Activated B cell treated with CpG ODN at 0.5 μM for 24 hours (primary cell): ENCODE measurements at regions not wholly inside any gene's neighbourhood (a gene's known extent, or its start where the extent isn't known, plus 50 kb on each side); places are given as distances from the start of the nearest gene placed in this dataset.

Source experiments
- ATAC-seq: fragments of 200-7000 bp; cut with Tn5 transposase; one replicate; pipeline ENCODE4 v1.10.0; 2021; ENCODE audit warnings: low read depth, mild to moderate bottlenecking, moderate library complexity
- CTCF ChIA-PET: fragments of 350-600 bp; sonication (Branson Sonifier 250); formaldehyde crosslinking; loops from one replicate; lab custom pipeline; 2021; ENCODE audit warnings: antibody characterized with exemption; lab: Charles Lee
- POLR2A ChIA-PET: fragments of 350-600 bp; sonication (Branson Sonifier 250); formaldehyde crosslinking; loops from one replicate; lab custom pipeline; 2021; ENCODE audit warnings: antibody characterized with exemption; lab: Charles Lee
- DNase-seq: peaks from one replicate; pipeline ENCODE4 v3.0.0; 2022
- H3K27ac Mint-ChIP-seq: one replicate; pipeline ENCODE4 v1.8.0; 2020; ENCODE audit warnings: mixed read lengths
- H3K27me3 Mint-ChIP-seq: one replicate; pipeline ENCODE4 v1.8.0; 2021; ENCODE audit warnings: mixed read lengths
- H3K36me3 Mint-ChIP-seq: one replicate; pipeline ENCODE4 v1.8.0; 2021; ENCODE audit warnings: low read depth, mixed read lengths
- H3K4me1 Mint-ChIP-seq: one replicate; pipeline ENCODE4 v1.8.0; 2021; ENCODE audit warnings: mixed read lengths
- H3K4me3 Mint-ChIP-seq: one replicate; pipeline ENCODE4 v1.8.0; 2020; ENCODE audit warnings: mild to moderate bottlenecking, mixed read lengths
- H3K9me3 Mint-ChIP-seq: one replicate; pipeline ENCODE4 v1.8.0; 2020; ENCODE audit warnings: mixed read lengths
- intact Hi-C: fragments of 100-400 bp; cut with micrococcal nuclease; formaldehyde crosslinking; loops from one replicate; pipeline ENCODE4 v1.15.1; 2024
- TF ChIP-seq, protein P1 (sequence below): fragments of 200-600 bp; IDR thresholded peaks from one replicate; pipeline ENCODE4 v1.8.0; 2022; ENCODE audit warnings: antibody characterized with exemption, mild to moderate bottlenecking

DNA sequence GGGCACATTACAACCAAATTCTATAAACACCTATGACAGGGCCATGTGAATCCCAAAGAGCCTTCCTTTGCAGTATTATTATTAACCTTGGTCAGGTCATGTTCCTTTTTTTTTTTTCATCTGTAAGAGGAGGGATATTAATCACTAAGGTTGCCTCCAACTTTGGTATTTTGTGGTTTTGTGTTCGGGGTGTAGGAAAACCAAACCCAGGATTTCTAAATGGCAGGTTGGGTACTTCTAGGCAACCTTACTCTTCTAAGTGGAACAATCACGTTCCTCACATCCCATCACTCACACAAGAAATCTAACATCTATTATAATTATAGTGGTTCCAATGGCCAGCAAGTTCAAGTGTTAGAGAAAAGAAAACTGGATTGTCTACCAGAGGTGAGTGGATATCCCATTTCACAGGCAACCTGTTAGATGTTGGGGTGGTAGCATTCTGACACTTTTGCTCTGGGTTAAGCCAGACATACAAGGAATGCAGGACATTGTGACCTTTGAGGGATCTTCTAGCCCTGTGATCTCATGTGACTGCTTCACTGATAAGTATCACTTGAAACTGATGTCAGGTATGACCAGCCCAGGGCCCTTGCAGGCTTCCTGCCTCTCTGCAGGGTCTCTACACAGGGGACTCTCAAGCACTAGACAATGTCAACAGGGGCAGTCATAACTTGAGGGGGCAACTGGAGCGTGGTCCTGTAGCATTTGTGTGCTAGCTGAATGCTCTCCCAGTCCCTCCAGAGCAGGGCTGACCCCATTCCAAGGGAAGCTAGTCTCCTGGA is 126.2 kb upstream of the VLDLR start:
- no peak for DNase-seq
- Mint-ChIP-seq H3K27me3 (peaks cover 3% of the 10 kb centered on the region), H3K4me3 (no peak overlapping the region), H3K36me3 (no peaks in the 10 kb centered on the region), H3K4me1 (no peaks in the 10 kb centered on the region), H3K9me3 (no peaks in the 10 kb centered on the region), H3K27ac (no peak overlapping the region)
- ChIA-PET POLR2A (no interaction called here), CTCF (no interaction called here)
- intact Hi-C loops: no loop called here
- TF ChIP-seq, protein P1, sequence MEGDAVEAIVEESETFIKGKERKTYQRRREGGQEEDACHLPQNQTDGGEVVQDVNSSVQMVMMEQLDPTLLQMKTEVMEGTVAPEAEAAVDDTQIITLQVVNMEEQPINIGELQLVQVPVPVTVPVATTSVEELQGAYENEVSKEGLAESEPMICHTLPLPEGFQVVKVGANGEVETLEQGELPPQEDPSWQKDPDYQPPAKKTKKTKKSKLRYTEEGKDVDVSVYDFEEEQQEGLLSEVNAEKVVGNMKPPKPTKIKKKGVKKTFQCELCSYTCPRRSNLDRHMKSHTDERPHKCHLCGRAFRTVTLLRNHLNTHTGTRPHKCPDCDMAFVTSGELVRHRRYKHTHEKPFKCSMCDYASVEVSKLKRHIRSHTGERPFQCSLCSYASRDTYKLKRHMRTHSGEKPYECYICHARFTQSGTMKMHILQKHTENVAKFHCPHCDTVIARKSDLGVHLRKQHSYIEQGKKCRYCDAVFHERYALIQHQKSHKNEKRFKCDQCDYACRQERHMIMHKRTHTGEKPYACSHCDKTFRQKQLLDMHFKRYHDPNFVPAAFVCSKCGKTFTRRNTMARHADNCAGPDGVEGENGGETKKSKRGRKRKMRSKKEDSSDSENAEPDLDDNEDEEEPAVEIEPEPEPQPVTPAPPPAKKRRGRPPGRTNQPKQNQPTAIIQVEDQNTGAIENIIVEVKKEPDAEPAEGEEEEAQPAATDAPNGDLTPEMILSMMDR: no peak
- no peak for ATAC-seq

DNA sequence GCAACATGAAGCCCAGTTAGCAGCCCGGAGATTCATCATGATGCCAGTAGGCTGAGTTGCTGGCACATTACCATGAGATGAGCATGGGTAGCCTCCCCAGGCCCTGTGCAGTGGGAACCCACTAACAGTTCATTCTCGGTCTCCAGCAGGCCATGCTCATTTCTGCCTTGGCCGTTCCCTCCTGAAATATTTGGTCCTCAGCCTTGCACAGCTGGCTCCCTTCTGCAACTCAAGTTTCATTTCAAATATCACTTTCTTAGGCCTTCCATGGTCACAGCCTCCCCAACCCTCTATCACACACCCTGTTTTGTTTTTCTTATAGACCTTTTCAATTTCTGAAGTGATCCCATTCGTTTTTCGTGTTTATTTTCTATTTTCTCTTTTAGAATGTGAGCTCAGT is 125.4 kb upstream of the VLDLR start:
- CTCF ChIA-PET: no interaction called here
- Mint-ChIP-seq H3K27ac (no peak overlapping the region), H3K27me3 (peaks cover 3% of the 10 kb centered on the region), H3K9me3 (no peaks in the 10 kb centered on the region), H3K36me3 (no peaks in the 10 kb centered on the region), H3K4me1 (no peaks in the 10 kb centered on the region), H3K4me3 (no peak overlapping the region)
- TF ChIP-seq, protein P1: no peak
- POLR2A ChIA-PET: no interaction called here
- intact Hi-C loops: no loop called here
- no peak for ATAC-seq
- DNase-seq: no peak

DNA sequence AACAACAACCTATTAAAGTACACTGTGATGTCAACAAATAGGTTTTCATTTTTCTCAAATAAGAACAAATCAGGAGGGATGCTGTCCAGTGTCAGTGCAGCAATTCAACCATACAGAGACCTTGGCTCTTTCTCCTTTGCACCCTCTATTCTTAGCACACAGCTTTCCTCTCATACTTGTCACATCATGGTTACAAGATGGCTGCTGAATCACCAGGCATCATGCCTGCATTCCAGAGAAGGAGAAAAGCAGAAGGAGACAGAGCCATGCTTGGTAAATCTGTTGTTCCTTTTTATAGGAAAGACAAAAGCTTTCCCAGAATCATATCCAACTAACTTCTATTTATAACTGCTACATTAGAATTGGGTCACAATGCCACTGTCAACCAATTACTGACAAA is 124.7 kb upstream of the VLDLR start:
- no peak overlapping the region for H3K4me3 Mint-ChIP-seq
- no peaks in the 10 kb centered on the region for H3K36me3 Mint-ChIP-seq
- CTCF ChIA-PET: no interaction called here
- no peak overlapping the region for H3K27ac Mint-ChIP-seq
- H3K27me3 Mint-ChIP-seq: peaks cover 3% of the 10 kb centered on the region
- no peak for ATAC-seq
- H3K4me1 Mint-ChIP-seq: no peaks in the 10 kb centered on the region
- H3K9me3 Mint-ChIP-seq: no peaks in the 10 kb centered on the region
- no peak for DNase-seq
- TF ChIP-seq, protein P1: no peak
- intact Hi-C loops: no loop called here
- POLR2A ChIA-PET: no interaction called here

DNA sequence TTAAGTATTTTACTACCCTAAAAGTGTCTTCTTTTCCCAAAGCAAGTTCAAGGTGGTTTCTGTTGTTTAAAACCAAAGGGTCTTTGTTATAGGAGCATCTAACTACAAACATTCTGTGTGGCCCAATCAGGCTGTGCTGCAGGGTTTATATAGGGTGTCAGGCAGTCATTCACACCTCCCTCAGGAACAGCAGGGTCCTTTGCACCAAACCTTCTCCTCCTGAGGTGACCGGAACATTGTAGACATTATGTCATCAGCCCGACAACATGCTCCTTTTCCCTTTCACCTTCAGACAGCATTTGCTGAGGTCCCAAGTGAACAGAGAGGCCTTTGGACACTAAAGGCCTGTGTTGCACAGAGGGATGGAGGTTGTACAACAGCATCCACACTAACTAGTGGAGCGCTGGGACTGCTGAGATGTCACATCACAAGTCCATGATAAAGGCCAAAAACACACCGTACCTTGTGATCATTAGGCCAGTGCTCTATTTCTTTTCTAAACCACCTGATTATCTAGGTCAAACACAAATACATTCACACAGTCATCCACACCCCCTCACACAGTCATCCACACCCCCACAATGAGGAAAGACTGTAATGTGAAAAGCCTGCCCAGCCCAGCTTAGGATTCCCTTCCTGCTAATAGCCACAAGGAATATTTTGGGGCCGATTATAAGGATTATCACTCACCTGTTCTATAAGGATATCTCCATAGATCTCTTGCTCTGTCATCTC is 123.8 kb upstream of the VLDLR start:
- ATAC-seq (no peak), DNase-seq (no peak)
- Mint-ChIP-seq H3K27me3 (peaks cover 3% of the 10 kb centered on the region), H3K4me3 (no peak overlapping the region), H3K27ac (no peak overlapping the region), H3K36me3 (no peaks in the 10 kb centered on the region), H3K4me1 (no peaks in the 10 kb centered on the region), H3K9me3 (no peaks in the 10 kb centered on the region)
- ChIA-PET CTCF (no interaction called here), POLR2A (no interaction called here)
- intact Hi-C loops: no loop called here
- TF ChIP-seq, protein P1: no peak

DNA sequence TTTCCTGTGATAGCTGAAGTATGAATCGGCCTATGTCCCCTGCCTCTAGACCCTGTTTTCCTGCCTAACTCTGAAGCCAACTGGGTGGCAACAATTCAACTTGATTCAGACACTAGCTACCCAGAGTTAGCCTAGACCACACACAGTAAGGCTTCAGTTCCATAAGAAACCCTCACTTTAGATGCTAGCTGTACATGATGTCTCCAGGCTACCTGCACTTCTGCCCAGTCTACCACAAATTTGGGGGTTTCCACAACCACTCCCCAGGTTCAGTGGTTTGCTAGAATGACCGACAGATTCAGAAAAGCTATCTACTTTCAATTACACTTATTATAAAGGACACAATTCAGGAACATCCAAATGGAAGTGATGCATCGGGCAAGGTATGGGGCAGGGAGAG is 119.4 kb upstream of the VLDLR start:
- POLR2A ChIA-PET: no interaction called here
- DNase-seq: no peak
- no peaks in the 10 kb centered on the region for H3K9me3 Mint-ChIP-seq
- H3K4me3 Mint-ChIP-seq: no peak overlapping the region
- no peaks in the 10 kb centered on the region for H3K4me1 Mint-ChIP-seq
- intact Hi-C loops: no loop called here
- no peaks in the 10 kb centered on the region for H3K36me3 Mint-ChIP-seq
- peaks cover 3% of the 10 kb centered on the region for H3K27me3 Mint-ChIP-seq
- H3K27ac Mint-ChIP-seq: no peak overlapping the region
- TF ChIP-seq, protein P1: no peak
- ATAC-seq: no peak
- CTCF ChIA-PET: no interaction called here
